H9 (cell line): ENCODE measurements at regions not wholly inside any gene's neighbourhood (a gene's known extent, or its start where the extent isn't known, plus 50 kb on each side); places are given as distances from the start of the nearest gene placed in this dataset.

Source experiments
- DNase-seq: peaks from one replicate; pipeline ENCODE4 v3.0.0-alpha.2; 2017
- H2AFZ ChIP-seq: one replicate; pipeline ENCODE4 v1.6.1; 2013; ENCODE audit warnings: mild to moderate bottlenecking, low read length, control low read depth, moderate library complexity
- H2AK5ac ChIP-seq: 2 replicates; pipeline ENCODE4 v1.6.1; 2013; ENCODE audit warnings: low read length, control low read depth, mixed read lengths; ENCODE audit not compliant: insufficient read length
- H2BK120ac ChIP-seq: one replicate; pipeline ENCODE4 v1.6.1; 2013; ENCODE audit warnings: low read depth, mild to moderate bottlenecking, low read length, control low read depth, inconsistent platforms; ENCODE audit not compliant: poor library complexity, severe bottlenecking
- H2BK12ac ChIP-seq: 2 replicates; pipeline ENCODE4 v1.6.1; 2013; ENCODE audit warnings: low read length, control low read depth, mixed read lengths, low read depth; ENCODE audit not compliant: insufficient read length
- H2BK15ac ChIP-seq: 2 replicates; pipeline ENCODE4 v1.6.1; 2013; ENCODE audit warnings: low read depth, low read length, control low read depth
- H2BK20ac ChIP-seq: one replicate; pipeline ENCODE4 v1.6.1; 2013; ENCODE audit warnings: low read depth, mild to moderate bottlenecking, low read length, control low read depth, inconsistent platforms; ENCODE audit not compliant: poor library complexity, severe bottlenecking
- H2BK5ac ChIP-seq: 2 replicates; pipeline ENCODE4 v1.6.1; 2013; ENCODE audit warnings: low read length, control low read depth, mixed read lengths; ENCODE audit not compliant: insufficient read length
- H3K14ac ChIP-seq: 2 replicates; pipeline ENCODE4 v1.6.1; 2013; ENCODE audit warnings: low read length, control low read depth; ENCODE audit not compliant: insufficient read depth
- H3K18ac ChIP-seq: 2 replicates; pipeline ENCODE4 v1.6.1; 2013; ENCODE audit warnings: low read depth, mild to moderate bottlenecking, mixed read lengths, low read length, control low read depth; ENCODE audit not compliant: insufficient read length
- H3K23ac ChIP-seq: 2 replicates; pipeline ENCODE4 v1.6.1; 2013; ENCODE audit warnings: low read length, control low read depth, mixed read lengths, low read depth; ENCODE audit not compliant: insufficient read length
- H3K23me2 ChIP-seq: 2 replicates; pipeline ENCODE4 v1.6.1; 2013; ENCODE audit warnings: low read depth, mild to moderate bottlenecking, mixed read lengths, low read length, control low read depth; ENCODE audit not compliant: insufficient read length, poor library complexity, severe bottlenecking
- H3K27ac ChIP-seq: 2 replicates; pipeline ENCODE4 v1.5.1; 2013; ENCODE audit warnings: low read length, control low read depth, mixed read lengths, low read depth; ENCODE audit not compliant: insufficient read length
- H3K27me3 ChIP-seq: 2 replicates; pipeline ENCODE4 v1.6.1; 2013; ENCODE audit warnings: low read length, control low read depth, inconsistent platforms; ENCODE audit not compliant: insufficient read depth
- H3K4ac ChIP-seq: 2 replicates; pipeline ENCODE4 v1.6.1; 2013; ENCODE audit warnings: low read depth, mild to moderate bottlenecking, control low read depth, inconsistent platforms, low read length, moderate library complexity
- H3K4me1 ChIP-seq: 2 replicates; pipeline ENCODE4 v1.6.1; 2013; ENCODE audit warnings: low read length, control low read depth, inconsistent platforms; ENCODE audit not compliant: insufficient read depth
- H3K4me2 ChIP-seq: 2 replicates; pipeline ENCODE4 v1.6.1; 2013; ENCODE audit warnings: low read length, control low read depth, mixed read lengths; ENCODE audit not compliant: insufficient read length, insufficient read depth
- H3K56ac ChIP-seq: 2 replicates; pipeline ENCODE4 v1.6.1; 2013; ENCODE audit warnings: low read depth, mild to moderate bottlenecking, mixed read lengths, low read length, control low read depth; ENCODE audit not compliant: insufficient read length
- H3K79me1 ChIP-seq: 2 replicates; pipeline ENCODE4 v1.6.1; 2013; ENCODE audit warnings: low read depth, mild to moderate bottlenecking, moderate library complexity, low read length, control low read depth, inconsistent platforms; ENCODE audit not compliant: insufficient read depth, poor library complexity, severe bottlenecking
- H3K79me2 ChIP-seq: 2 replicates; pipeline ENCODE4 v1.6.1; 2013; ENCODE audit warnings: low read length, control low read depth, inconsistent platforms; ENCODE audit not compliant: insufficient read depth
- H3K9ac ChIP-seq: 2 replicates; pipeline ENCODE4 v1.6.1; 2013; ENCODE audit warnings: low read length, control low read depth, mixed read lengths; ENCODE audit not compliant: insufficient read length; ENCODE audit errors: extremely low read depth
- H3K9me3 ChIP-seq: one replicate; pipeline ENCODE4 v1.6.1; 2013; ENCODE audit warnings: low read depth, low read length, inconsistent platforms; ENCODE audit not compliant: control insufficient read depth
- H3T11ph ChIP-seq: one replicate; pipeline ENCODE4 v1.6.1; 2013; ENCODE audit warnings: mild to moderate bottlenecking, low read length, control low read depth, inconsistent platforms
- H4K20me1 ChIP-seq: one replicate; pipeline ENCODE4 v1.6.1; 2013; ENCODE audit not compliant: control insufficient read depth, insufficient read length, insufficient read depth
- H4K5ac ChIP-seq: 2 replicates; pipeline ENCODE4 v1.6.1; 2013; ENCODE audit warnings: low read depth, mild to moderate bottlenecking, mixed read lengths, low read length, control low read depth; ENCODE audit not compliant: insufficient read length
- H4K8ac ChIP-seq: replicated peaks from 2 replicates; pipeline ENCODE4 v1.6.1; 2013; ENCODE audit warnings: low read length, control low read depth, mixed read lengths, low read depth; ENCODE audit not compliant: insufficient read length
- H4K91ac ChIP-seq: 2 replicates; pipeline ENCODE4 v1.6.1; 2013; ENCODE audit warnings: low read depth, mild to moderate bottlenecking, moderate library complexity, mixed read lengths, low read length, control low read depth; ENCODE audit not compliant: insufficient read length
- H3K27ac Mint-ChIP-seq, 3 experiments: 2 replicates in 2 of 3; 3 replicates in 1 of 3; pipeline ENCODE4 v1.8.0; 2020 to 2021; ENCODE audit warnings: mixed read lengths in 3 of 3, mild to moderate bottlenecking in 1 of 3, moderate library complexity in 1 of 3
- H3K27me3 Mint-ChIP-seq: 2 replicates; pipeline ENCODE4 v1.8.0; 2021; ENCODE audit warnings: low read depth, mild to moderate bottlenecking, moderate library complexity, mixed read lengths
- H3K36me3 Mint-ChIP-seq, 3 experiments: 2 replicates in 2 of 3; 3 replicates in 1 of 3; pipeline ENCODE4 v1.8.0; 2020 to 2021; ENCODE audit warnings: low read depth in 3 of 3, mixed read lengths in 3 of 3; ENCODE audit not compliant: insufficient read depth in 1 of 3
- H3K4me1 Mint-ChIP-seq, 2 experiments: 2 replicates each; pipeline ENCODE4 v1.8.0; 2020; ENCODE audit warnings: mixed read lengths in 2 of 2
- H3K4me3 Mint-ChIP-seq, 2 experiments: 2 replicates in 1 of 2; 3 replicates in 1 of 2; pipeline ENCODE4 v1.8.0; 2020 to 2021; ENCODE audit warnings: mild to moderate bottlenecking in 2 of 2, mixed read lengths in 2 of 2, moderate library complexity in 1 of 2
- H3K9me3 Mint-ChIP-seq, 2 experiments: 2 replicates in 1 of 2; 3 replicates in 1 of 2; pipeline ENCODE4 v1.8.0; 2020; ENCODE audit warnings: mild to moderate bottlenecking in 2 of 2, mixed read lengths in 2 of 2, moderate library complexity in 1 of 2
- WGBS: extraction: QIAGEN DNeasy Blood & Tissue Kit; methylation state at CpG from one replicate; pipeline ENCODE4 v1.1.7; 2013; ENCODE audit warnings: missing lambda C conversion rate, low lambda C conversion rate, mixed read lengths; ENCODE audit not compliant: insufficient read length; ENCODE audit errors: extremely low coverage; 5-methylcytosine and 5-hydroxymethylcytosine counted together
- TF ChIP-seq, protein P1 (sequence below): fragments of 200-600 bp; sonication (generic); conservative IDR thresholded peaks from 3 replicates; pipeline ENCODE4 v1.8.0; 2021; ENCODE audit warnings: antibody characterized with exemption, mild to moderate bottlenecking

DNA sequence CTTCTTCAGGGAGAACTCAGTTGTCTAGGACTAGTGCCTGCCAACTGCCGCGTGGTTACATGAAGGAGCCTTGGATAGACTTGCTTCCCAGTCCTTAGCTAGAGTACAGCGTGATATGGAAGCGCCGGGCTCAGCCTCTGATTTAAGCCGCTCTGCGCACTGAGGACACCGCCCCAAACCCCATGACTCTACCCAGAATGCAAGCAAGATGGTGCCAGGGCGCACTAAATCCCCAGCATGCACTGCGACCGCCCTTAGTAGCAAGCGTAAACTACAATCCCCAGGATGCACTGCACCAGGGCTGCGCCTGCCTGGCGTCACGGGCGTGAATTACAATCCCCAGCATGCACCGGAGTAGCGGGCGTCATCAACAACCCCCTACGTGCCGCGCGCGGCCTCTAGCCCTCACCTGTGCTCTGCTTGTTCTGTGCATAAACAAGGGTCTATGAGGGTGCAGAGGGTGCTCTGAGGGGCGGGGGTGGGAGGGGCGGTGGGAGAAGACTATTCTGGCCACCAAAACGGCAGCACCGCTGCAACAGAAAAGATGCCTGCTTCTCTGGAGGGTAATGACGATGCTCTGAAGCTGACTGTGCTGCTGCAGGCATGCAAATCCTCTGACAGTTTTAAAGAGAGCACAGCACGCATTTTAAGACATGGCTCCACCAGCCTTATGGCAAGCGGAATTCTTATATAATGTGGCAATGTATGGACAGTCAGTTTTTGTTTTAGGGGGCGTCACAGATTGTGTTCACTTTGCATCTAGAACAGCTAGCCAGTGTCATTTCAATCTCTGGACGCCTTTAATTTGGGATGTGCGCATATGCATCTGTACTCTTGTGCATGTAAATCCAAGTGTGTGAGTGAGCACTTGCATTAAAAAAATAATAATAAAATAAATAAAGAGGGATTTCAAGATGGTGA lies 282.5 kb upstream of the MYT1L start:
- H3K79me1 ChIP-seq = no peaks in the 10 kb centered on the region
- H3K27ac ChIP-seq = no peak overlapping the region
- TF ChIP-seq, protein P1, sequence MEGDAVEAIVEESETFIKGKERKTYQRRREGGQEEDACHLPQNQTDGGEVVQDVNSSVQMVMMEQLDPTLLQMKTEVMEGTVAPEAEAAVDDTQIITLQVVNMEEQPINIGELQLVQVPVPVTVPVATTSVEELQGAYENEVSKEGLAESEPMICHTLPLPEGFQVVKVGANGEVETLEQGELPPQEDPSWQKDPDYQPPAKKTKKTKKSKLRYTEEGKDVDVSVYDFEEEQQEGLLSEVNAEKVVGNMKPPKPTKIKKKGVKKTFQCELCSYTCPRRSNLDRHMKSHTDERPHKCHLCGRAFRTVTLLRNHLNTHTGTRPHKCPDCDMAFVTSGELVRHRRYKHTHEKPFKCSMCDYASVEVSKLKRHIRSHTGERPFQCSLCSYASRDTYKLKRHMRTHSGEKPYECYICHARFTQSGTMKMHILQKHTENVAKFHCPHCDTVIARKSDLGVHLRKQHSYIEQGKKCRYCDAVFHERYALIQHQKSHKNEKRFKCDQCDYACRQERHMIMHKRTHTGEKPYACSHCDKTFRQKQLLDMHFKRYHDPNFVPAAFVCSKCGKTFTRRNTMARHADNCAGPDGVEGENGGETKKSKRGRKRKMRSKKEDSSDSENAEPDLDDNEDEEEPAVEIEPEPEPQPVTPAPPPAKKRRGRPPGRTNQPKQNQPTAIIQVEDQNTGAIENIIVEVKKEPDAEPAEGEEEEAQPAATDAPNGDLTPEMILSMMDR = no peak
- peak overlapping the region; percentile 49 for H3K4me2 ChIP-seq
- peak overlapping the region; percentile 16 for H3K9ac ChIP-seq
- H3K18ac ChIP-seq = peak overlapping the region; percentile 14
- peaks cover 23% of the 10 kb centered on the region for H3K27me3 Mint-ChIP-seq
- DNase-seq = peak; percentile 98
- H2AFZ ChIP-seq = peak overlapping the region; percentile 93
- peaks cover 3 to 9% of the 10 kb centered on the region in 2 experiments for H3K4me1 Mint-ChIP-seq
- H4K20me1 ChIP-seq = no peaks in the 10 kb centered on the region
- WGBS = no CpG with 5 or more reads among the region's 34 CpGs
- no peak overlapping the region for H3K56ac ChIP-seq
- H3K23ac ChIP-seq = no peak overlapping the region
- no peaks in the 10 kb centered on the region for H3K27me3 ChIP-seq
- H2BK5ac ChIP-seq = no peak overlapping the region
- peaks cover 6% of the 10 kb centered on the region for H3K23me2 ChIP-seq
- H3K27ac Mint-ChIP-seq = peak overlapping the region in 2 of 3 experiments; percentile 55 to 92; a peak in 3 of 7 replicates
- H2AK5ac ChIP-seq = no peak overlapping the region
- no peak overlapping the region for H2BK12ac ChIP-seq
- H3K14ac ChIP-seq = no peak overlapping the region
- no peak overlapping the region for H2BK15ac ChIP-seq
- H3K4ac ChIP-seq = no peak overlapping the region
- no peak overlapping the region for H2BK120ac ChIP-seq
- peak overlapping the region; percentile 63 to 75 for H3K4me3 Mint-ChIP-seq
- no peak overlapping the region for H2BK20ac ChIP-seq
- H4K91ac ChIP-seq = no peak overlapping the region
- no peaks in the 10 kb centered on the region for H3K79me2 ChIP-seq
- peaks cover 4 to 6% of the 10 kb centered on the region in 2 experiments; a peak in 4 of 5 replicates for H3K9me3 Mint-ChIP-seq
- no peak overlapping the region for H4K8ac ChIP-seq
- H3K4me1 ChIP-seq = no peaks in the 10 kb centered on the region
- H3T11ph ChIP-seq = no peak overlapping the region
- H3K9me3 ChIP-seq = no peaks in the 10 kb centered on the region
- peaks cover 0 to 5% (median 0%) of the 10 kb centered on the region in 3 experiments; a peak in 3 of 7 replicates for H3K36me3 Mint-ChIP-seq
- H4K5ac ChIP-seq = no peak overlapping the region
